Osteocyte (in vitro differentiated cells): ENCODE measurements at regions not wholly inside any gene's neighbourhood (a gene's known extent, or its start where the extent isn't known, plus 50 kb on each side); places are given as distances from the start of the nearest gene placed in this dataset.

ENCODE experiments used
- DNase-seq: peaks from one replicate; pipeline ENCODE4 v3.0.0; 2021; ENCODE audit warnings: mixed read lengths; ENCODE audit not compliant: unreplicated experiment; ENCODE audit errors: extremely low spot score
- H3K27ac Mint-ChIP-seq: one replicate; pipeline ENCODE4 v1.8.0; 2021; ENCODE audit warnings: mild to moderate bottlenecking, mixed read lengths; ENCODE audit not compliant: unreplicated experiment
- H3K27me3 Mint-ChIP-seq: one replicate; pipeline ENCODE4 v1.8.0; 2021; ENCODE audit warnings: mixed read lengths; ENCODE audit not compliant: unreplicated experiment
- H3K36me3 Mint-ChIP-seq: one replicate; pipeline ENCODE4 v1.8.0; 2021; ENCODE audit warnings: mixed read lengths; ENCODE audit not compliant: unreplicated experiment
- H3K4me1 Mint-ChIP-seq: one replicate; pipeline ENCODE4 v1.8.0; 2021; ENCODE audit warnings: mixed read lengths; ENCODE audit not compliant: unreplicated experiment
- H3K4me3 Mint-ChIP-seq: one replicate; pipeline ENCODE4 v1.8.0; 2021; ENCODE audit warnings: mild to moderate bottlenecking, moderate library complexity, mixed read lengths; ENCODE audit not compliant: unreplicated experiment
- H3K9me3 Mint-ChIP-seq: one replicate; pipeline ENCODE4 v1.8.0; 2021; ENCODE audit warnings: mixed read lengths; ENCODE audit not compliant: unreplicated experiment
- TF ChIP-seq, protein P1 (sequence below): fragments of 200-600 bp; sonication (generic); IDR thresholded peaks from 2 replicates; pipeline ENCODE4 v1.5.0; 2021; ENCODE audit warnings: antibody characterized with exemption, mild to moderate bottlenecking, moderate library complexity

DNA sequence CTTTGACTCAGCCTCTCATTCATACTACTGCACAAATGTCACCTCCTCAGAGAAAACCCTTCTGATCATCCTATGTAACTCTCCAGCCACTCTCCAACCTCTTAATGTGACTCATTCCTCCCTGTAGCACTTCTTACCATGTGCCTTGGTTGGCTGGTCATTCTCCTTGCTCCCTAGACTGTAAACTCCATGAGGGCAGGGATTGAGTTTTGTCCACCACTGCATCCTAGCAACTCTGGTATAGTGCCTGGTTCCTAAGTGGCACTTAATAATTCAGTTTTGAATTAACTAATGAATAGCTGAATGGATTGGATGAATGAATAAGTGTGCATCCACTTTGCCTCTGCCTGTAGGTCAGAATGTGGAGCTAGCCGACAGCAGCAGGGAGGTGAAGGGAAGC, 202.5 kb upstream of the HES1 start:
- TF ChIP-seq, protein P1, sequence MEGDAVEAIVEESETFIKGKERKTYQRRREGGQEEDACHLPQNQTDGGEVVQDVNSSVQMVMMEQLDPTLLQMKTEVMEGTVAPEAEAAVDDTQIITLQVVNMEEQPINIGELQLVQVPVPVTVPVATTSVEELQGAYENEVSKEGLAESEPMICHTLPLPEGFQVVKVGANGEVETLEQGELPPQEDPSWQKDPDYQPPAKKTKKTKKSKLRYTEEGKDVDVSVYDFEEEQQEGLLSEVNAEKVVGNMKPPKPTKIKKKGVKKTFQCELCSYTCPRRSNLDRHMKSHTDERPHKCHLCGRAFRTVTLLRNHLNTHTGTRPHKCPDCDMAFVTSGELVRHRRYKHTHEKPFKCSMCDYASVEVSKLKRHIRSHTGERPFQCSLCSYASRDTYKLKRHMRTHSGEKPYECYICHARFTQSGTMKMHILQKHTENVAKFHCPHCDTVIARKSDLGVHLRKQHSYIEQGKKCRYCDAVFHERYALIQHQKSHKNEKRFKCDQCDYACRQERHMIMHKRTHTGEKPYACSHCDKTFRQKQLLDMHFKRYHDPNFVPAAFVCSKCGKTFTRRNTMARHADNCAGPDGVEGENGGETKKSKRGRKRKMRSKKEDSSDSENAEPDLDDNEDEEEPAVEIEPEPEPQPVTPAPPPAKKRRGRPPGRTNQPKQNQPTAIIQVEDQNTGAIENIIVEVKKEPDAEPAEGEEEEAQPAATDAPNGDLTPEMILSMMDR, result no peak

DNA sequence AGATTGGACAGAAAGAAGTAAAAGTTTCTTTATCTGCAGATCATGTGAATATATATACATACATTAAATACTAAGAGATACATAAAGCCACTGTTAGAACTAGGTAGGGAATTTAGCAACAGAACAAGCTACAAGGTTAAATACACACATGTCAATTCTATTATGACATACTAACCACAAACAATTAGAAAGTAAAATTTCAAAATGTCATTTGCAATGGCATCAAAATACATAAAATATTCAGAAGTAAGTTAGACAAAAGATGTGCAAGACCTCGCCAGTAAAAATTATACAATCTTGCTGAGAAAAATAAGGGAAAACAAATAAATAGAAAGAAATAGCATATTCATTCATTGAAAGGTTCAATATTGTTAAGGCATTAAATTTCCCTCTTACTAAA, 200.0 kb upstream of the HES1 start:
- no peaks in the 10 kb centered on the region for H3K36me3 Mint-ChIP-seq
- no peak for DNase-seq
- TF ChIP-seq, protein P1, result no peak
- H3K9me3 Mint-ChIP-seq, result no peaks in the 10 kb centered on the region
- no peaks in the 10 kb centered on the region for H3K4me1 Mint-ChIP-seq
- H3K27me3 Mint-ChIP-seq, result peaks cover 79% of the 10 kb centered on the region
- H3K27ac Mint-ChIP-seq, result no peak overlapping the region
- H3K4me3 Mint-ChIP-seq, result no peak overlapping the region

More for the DNA sequence above, 202.5 kb upstream of the HES1 start:
- Mint-ChIP-seq H3K4me3 (no peak overlapping the region), H3K9me3 (no peaks in the 10 kb centered on the region), H3K27me3 (peaks cover 75% of the 10 kb centered on the region), H3K4me1 (no peaks in the 10 kb centered on the region), H3K36me3 (no peaks in the 10 kb centered on the region), H3K27ac (no peak overlapping the region)
- DNase-seq, result peak; percentile 13

DNA sequence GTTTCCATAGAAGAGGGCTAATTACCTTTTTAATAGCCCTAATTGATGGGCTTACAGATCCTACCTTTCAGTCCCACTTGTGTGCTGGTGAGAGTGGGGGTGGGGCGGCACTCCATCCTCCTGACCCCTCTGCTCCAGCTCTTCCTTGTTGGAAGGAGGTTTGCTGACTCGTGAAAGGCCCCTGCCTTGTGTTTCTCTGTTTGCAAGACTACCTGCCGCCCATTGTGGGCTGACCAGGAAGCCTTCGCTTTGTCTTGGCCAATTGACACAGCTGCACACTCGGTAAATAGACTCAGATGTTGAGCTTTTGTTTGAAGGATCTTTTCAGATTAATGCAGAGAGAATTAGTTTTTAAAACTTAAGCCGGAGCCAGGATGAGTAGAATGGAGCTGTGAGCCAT, 197.3 kb upstream of the HES1 start:
- peak; percentile 59 for DNase-seq
- H3K4me3 Mint-ChIP-seq, result no peak overlapping the region
- no peaks in the 10 kb centered on the region for H3K4me1 Mint-ChIP-seq
- no peaks in the 10 kb centered on the region for H3K9me3 Mint-ChIP-seq
- H3K27me3 Mint-ChIP-seq, result peaks cover 74% of the 10 kb centered on the region
- no peaks in the 10 kb centered on the region for H3K36me3 Mint-ChIP-seq
- TF ChIP-seq, protein P1, result no peak
- no peak overlapping the region for H3K27ac Mint-ChIP-seq

DNA sequence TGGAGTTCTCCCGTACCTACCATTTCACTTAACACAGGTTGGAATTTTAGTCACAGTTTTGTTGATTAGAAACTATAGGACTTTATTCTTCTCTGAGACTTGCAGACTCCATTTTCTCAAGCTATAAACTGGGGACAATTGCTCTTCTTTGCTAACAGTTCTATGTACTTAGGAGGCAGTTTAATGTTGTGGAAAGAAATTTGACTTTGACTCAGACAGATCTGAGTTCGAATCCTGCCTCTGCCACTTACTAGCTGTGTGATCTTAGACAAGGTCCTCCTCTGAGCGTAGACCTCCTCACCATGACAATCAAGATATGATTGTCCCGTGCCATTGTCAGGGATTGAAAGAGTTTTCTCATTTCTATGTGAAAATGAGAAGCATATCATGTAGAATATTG, 196.4 kb upstream of the HES1 start:
- Mint-ChIP-seq H3K9me3 (no peaks in the 10 kb centered on the region), H3K27me3 (peaks cover 77% of the 10 kb centered on the region), H3K4me1 (no peaks in the 10 kb centered on the region), H3K4me3 (no peak overlapping the region), H3K36me3 (no peaks in the 10 kb centered on the region), H3K27ac (no peak overlapping the region)
- TF ChIP-seq, protein P1, result no peak
- DNase-seq, result no peak

DNA sequence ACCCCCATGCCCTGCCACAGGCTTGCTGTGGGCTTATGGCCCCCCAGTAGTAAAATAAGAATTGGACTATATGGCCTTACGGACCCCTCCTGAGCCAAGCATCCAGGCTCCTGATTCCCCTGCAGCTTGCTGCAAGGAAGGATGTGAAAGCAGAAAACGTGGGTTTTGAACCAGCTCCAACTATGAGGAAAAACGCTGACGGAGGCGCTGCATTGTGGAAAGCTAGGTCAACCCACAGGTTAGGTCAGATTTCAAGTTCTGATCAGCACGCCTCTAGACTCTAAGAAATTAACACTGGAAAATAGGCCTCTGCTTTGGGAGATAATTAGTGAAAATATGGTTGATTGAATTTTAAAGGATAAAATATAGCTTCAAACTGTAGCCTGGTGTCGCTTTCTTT, 195.4 kb upstream of the HES1 start:
- H3K9me3 Mint-ChIP-seq, result no peaks in the 10 kb centered on the region
- no peak for DNase-seq
- H3K4me1 Mint-ChIP-seq, result no peaks in the 10 kb centered on the region
- no peak overlapping the region for H3K27ac Mint-ChIP-seq
- H3K27me3 Mint-ChIP-seq, result peaks cover 77% of the 10 kb centered on the region
- no peak overlapping the region for H3K4me3 Mint-ChIP-seq
- H3K36me3 Mint-ChIP-seq, result no peaks in the 10 kb centered on the region
- TF ChIP-seq, protein P1, result no peak
